ENCODE measurements at regions not wholly inside any gene's neighbourhood (a gene's known extent, or its start where the extent isn't known, plus 50 kb on each side); places are given as distances from the start of the nearest gene placed in this dataset.

- no peak for FAIRE-seq
- DNase-seq (ENCODE audit: low read depth), result no peak
- peaks cover 4% of the 10 kb centered on the region for H3K27me3 ChIP-seq (ENCODE audit: control insufficient read depth, insufficient read depth, low read length)
- TF ChIP-seq CTCF (IDR thresholded peaks at IDR 0.05; ENCODE audit: insufficient read depth, low read length, severe bottlenecking), result no peak
- no peak overlapping the region for H3K4me3 ChIP-seq (ENCODE audit: low read depth, low read length)
- no peaks in the 10 kb centered on the region for H3K36me3 ChIP-seq (ENCODE audit: control insufficient read depth, insufficient read depth, low read length)
Measured at GRCh38 chr10:61098966-61099365, 155.0 kb upstream of the RHOBTB1 start.

GRCh38 chr10:61097026-61097425, 153.0 kb upstream of the RHOBTB1 start:
- no peak overlapping the region for H3K4me3 ChIP-seq (ENCODE audit: low read depth, low read length)
- no peak for DNase-seq (ENCODE audit: low read depth)
- H3K36me3 ChIP-seq (ENCODE audit: control insufficient read depth, insufficient read depth, low read length), result no peaks in the 10 kb centered on the region
- no peak for TF ChIP-seq CTCF (IDR thresholded peaks at IDR 0.05; ENCODE audit: insufficient read depth, low read length, severe bottlenecking)
- FAIRE-seq, result no peak
- peaks cover 4% of the 10 kb centered on the region for H3K27me3 ChIP-seq (ENCODE audit: control insufficient read depth, insufficient read depth, low read length)

GRCh38 chr10:61096056-61096455, 152.1 kb upstream of the RHOBTB1 start:
- FAIRE-seq (no peak), DNase-seq (ENCODE audit: low read depth) (no peak)
- H3K27me3 ChIP-seq (ENCODE audit: control insufficient read depth, insufficient read depth, low read length), result peaks cover 4% of the 10 kb centered on the region
- TF ChIP-seq CTCF (IDR thresholded peaks at IDR 0.05; ENCODE audit: insufficient read depth, low read length, severe bottlenecking), result no peak
- H3K4me3 ChIP-seq (ENCODE audit: low read depth, low read length), result no peak overlapping the region
- H3K36me3 ChIP-seq (ENCODE audit: control insufficient read depth, insufficient read depth, low read length), result no peaks in the 10 kb centered on the region

- Histone ChIP-seq H3K4me3 (ENCODE audit: low read depth, low read length) (no peak overlapping the region), H3K36me3 (ENCODE audit: control insufficient read depth, insufficient read depth, low read length) (no peaks in the 10 kb centered on the region), H3K27me3 (ENCODE audit: control insufficient read depth, insufficient read depth, low read length) (peaks cover 2% of the 10 kb centered on the region)
- DNase-seq (ENCODE audit: low read depth) (no peak), FAIRE-seq (no peak)
- no peak for TF ChIP-seq CTCF (IDR thresholded peaks at IDR 0.05; ENCODE audit: insufficient read depth, low read length, severe bottlenecking)
Measured at GRCh38 chr10:61091531-61091930, 147.5 kb upstream of the RHOBTB1 start.

GRCh38 chr10:61089251-61089650, 145.3 kb upstream of the RHOBTB1 start:
- no peak for FAIRE-seq
- DNase-seq (ENCODE audit: low read depth), result no peak
- no peak for TF ChIP-seq CTCF (IDR thresholded peaks at IDR 0.05; ENCODE audit: insufficient read depth, low read length, severe bottlenecking)
- no peaks in the 10 kb centered on the region for H3K36me3 ChIP-seq (ENCODE audit: control insufficient read depth, insufficient read depth, low read length)
- no peaks in the 10 kb centered on the region for H3K27me3 ChIP-seq (ENCODE audit: control insufficient read depth, insufficient read depth, low read length)
- H3K4me3 ChIP-seq (ENCODE audit: low read depth, low read length), result no peak overlapping the region

- FAIRE-seq, result no peak
- Histone ChIP-seq H3K36me3 (ENCODE audit: control insufficient read depth, insufficient read depth, low read length) (no peaks in the 10 kb centered on the region), H3K27me3 (ENCODE audit: control insufficient read depth, insufficient read depth, low read length) (no peaks in the 10 kb centered on the region), H3K4me3 (ENCODE audit: low read depth, low read length) (no peak overlapping the region)
- no peak for DNase-seq (ENCODE audit: low read depth)
- no peak for TF ChIP-seq CTCF (IDR thresholded peaks at IDR 0.05; ENCODE audit: insufficient read depth, low read length, severe bottlenecking)
Measured at GRCh38 chr10:61084493-61084892, 140.5 kb upstream of the RHOBTB1 start.

Data from bronchial epithelial cell (primary cell).